ENCODE measurements at regions not wholly inside any gene's neighbourhood (a gene's known extent, or its start where the extent isn't known, plus 50 kb on each side); places are given as distances from the start of the nearest gene placed in this dataset.

GRCh38 chr1:56304975-56305374 is 274.4 kb downstream of the PLPP3 start:
- no peak for DNase-seq

DNA sequence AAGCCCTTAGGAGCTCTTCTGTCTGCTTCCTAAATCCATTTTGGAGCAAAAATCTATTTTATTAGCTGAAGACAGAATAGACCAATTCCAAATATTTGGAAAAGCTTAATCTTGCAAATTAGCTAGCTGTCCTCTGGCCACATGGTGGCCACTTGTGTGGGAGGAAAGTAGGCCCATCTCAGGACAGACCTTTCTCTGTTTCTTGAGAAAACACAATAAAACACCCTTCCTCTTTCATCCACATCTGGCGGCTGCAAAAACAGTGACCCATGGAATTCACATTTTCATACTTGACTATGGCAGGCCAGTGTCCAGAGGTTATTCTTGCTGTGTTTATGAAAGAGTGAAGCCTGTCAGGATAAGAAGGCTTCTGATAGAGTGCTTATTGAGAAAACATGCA is 275.6 kb downstream of the PLPP3 start:
- DNase-seq = no peak

DNA sequence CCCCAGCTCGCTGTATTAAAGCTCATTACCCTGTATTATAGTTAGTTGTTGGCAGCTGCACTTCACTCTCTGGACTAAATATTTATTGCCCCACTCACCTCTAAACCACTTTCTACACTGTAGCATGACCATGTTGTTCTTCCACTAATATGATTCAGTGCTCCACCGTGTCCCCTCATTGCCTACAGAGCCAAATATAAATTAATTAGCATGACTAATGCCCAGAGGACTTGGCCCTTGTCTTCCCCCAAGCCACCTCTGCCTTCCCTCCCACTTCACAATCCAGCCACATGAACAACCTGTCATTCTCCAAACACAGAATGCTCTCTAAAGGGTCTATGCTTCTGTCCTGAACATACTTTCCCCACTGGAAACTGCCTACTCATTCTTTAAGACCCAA is 276.5 kb downstream of the PLPP3 start:
- DNase-seq = no peak

- no peak for DNase-seq
Measured at GRCh38 chr1:56301791-56302190, 277.6 kb downstream of the PLPP3 start.

DNA sequence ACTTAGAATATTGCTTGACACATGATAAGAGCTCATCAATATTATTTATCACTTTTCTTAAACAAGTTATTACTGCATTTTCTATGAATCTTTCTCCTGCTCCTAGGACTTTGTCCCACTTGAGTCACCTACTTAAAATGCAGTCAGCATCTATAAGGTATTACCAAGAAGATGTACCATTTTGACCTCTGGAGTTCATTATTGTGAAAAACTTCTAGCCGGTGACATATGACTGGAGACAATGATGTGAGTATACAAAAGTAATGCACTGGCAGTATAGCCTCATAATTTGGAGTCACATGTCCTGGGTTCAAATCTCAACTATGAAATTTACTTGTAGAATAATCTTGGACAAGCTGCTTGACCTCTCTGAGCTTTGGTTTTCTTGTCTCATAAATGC is 278.5 kb downstream of the PLPP3 start:
- DNase-seq = no peak

DNA sequence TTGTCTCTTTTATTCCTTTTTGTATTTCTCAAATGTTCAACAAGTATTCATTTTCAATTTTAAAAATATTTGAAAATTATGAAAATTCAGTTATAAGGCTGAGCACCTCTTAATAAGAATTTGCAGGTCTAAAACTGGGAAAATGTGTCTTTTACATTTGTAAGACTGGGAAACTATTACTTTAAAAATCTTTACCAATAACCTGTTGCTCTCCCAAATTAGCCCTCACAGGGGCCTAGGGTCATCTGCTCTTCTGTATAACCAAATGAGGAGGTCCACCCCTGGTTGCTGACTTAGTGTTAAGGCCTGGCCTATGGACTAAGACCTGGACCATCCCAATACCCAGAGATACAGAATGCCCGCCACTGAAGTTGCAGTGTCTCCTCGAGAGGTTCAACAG is 280.5 kb downstream of the PLPP3 start:
- DNase-seq = no peak

DNA sequence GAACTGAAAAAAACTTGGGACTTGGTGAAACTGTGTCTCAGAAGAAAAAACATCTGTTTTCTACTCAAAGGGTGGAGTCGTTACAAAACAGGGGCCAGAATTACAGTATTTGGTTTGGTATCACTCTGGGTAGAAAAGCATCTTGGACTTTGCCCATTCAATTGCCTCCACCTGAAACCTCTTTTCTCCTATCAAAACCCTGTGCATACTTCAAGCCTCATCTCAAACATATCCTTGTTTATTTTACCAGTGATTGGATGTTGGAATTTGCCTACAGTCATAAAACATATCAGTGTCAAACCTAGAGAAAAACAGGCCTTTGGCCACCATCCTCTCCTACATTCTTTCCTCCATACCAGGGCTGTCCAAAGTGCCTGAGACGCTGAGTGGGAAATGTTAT is 281.5 kb downstream of the PLPP3 start:
- DNase-seq = no peak

GRCh38 chr1:56297208-56297607 is 282.2 kb downstream of the PLPP3 start:
- no peak for DNase-seq

GRCh38 chr1:56295949-56296929 is 283.1 kb downstream of the PLPP3 start:
- no peak for DNase-seq

- DNase-seq = no peak
Measured at GRCh38 chr1:56291374-56291919, 287.9 kb downstream of the PLPP3 start.

GRCh38 chr1:56289260-56289659 is 290.1 kb downstream of the PLPP3 start:
- no peak for DNase-seq

DNA sequence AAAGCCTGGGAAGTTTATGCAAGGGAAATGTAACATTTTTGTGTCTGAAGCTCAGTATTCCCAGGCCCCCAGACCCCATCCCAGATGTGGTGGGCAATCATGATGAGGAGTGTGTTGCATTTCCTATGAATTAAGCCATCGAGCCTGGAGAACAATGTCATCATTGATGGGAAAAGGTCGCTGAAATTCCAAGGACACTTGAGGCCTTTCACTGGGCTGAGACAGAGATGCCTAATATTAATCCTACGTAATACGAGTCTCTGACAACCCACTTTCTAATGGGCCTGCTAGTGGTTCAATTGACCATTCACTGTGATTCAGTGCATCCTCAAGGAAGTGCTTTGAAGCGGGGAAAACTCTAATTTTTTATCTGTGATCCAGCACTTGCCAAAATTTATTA is 291.6 kb downstream of the PLPP3 start:
- DNase-seq = no peak

DNA sequence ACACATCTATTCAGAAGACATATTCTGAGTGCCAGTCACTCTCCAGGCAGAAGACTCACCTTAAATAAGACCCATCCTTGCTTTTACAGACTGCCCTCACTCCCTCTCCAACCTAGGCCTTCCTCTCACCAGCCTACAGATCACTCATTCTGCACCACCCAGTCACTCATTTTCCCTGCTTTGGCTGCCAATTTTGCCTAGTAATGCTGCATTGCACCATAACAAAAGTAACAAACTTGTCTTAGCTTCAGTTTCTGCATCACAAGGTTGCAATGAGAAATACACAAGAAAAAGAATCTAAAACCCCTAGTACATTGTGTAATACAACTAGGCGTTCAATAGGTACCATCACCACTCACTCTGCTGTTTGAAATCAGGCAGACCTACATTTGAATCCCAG is 292.4 kb downstream of the PLPP3 start:
- no peak for DNase-seq

GRCh38 chr1:56286506-56286905 is 292.9 kb downstream of the PLPP3 start:
- no peak for DNase-seq

DNA sequence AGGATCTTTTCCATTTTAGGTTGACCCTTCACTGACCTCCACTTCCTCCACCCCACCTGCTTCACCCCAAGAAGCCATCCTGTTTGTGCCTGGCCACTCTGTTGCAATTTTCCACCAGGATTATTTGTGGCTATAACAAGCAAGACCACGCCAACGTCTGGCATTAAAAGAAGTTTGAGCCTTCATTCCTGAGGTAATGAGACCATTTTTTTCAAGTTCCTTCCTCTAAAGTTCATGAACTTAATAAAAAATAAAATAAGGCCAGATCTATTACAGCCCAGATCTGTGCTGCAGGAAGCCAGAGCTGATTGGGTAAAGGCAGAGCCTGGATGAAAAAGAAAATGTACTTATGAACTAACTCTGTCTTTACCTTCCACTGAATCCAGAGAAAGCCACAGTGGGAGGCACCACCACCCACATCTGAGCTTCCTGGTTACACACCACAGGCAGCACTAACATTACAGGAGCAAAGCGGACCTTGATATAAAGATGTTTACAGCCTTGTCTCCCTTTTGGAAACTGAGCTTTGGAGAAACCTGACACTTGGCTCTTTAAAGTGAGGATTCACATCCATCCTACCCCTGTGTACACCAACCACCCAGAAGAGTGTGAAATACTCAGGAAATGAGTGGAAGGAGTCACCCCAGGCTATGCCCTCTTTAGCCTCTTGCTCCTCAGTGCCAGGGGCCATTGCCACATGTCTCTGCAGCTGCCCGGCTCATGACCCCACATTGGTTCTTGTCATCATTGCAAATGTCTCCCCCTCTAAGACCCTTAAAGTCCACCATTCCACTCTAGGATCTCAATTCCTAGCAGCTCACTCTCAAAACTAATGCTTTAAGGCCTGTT is 293.6 kb downstream of the PLPP3 start:
- DNase-seq = no peak

- no peak for DNase-seq
Measured at GRCh38 chr1:56284928-56285327, 294.4 kb downstream of the PLPP3 start.

- no peak for DNase-seq
Measured at GRCh38 chr1:56278061-56278460, 301.3 kb downstream of the PLPP3 start.

DNA sequence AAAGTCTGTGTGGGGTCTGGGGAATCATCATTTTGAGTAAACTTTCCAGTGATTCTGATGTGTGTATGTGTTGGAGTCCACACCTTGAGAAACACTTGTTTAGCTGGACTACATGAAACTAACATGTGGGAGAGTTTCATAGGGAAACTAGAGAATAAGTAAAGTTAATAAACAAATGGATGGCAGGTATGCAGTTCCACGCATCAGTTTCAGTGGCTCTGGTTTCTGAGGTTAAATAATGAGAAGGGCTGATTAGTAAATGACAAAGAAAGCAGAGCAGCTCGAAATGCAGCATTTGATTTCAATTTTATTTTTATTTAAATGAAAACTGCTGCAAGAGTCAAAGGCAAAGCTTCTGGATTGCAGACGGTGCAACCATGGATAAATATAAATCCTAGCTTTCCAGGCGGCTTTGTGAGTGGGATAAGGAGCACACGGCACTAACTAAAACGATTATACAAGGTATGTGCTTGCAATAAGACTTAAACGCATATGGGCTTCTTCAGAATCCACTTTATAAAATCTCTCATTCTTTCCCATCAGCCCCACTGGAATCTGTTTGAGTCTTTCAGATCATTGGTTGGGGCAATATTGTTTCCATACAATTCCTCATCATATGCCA is 310.7 kb downstream of the PLPP3 start:
- no peak for DNase-seq

DNA sequence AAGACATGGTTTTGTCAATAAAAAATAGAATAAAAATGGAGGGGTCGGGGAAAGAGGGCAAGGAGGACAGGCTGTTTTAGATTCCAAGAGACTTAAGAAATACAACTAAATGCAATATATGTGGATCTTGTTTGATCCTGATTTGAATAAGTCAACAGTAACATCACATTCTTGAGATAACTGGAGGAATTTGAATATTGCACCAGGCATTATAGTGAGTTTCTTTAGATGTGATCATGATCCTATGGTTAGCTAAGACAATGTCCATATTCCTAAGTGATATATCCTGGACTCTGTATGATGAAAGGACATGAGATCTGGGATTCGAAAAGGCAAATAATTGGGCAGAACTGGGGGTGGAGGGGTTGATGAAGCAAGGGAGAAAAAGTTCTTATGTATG is 311.8 kb downstream of the PLPP3 start:
- DNase-seq = no peak

DNA sequence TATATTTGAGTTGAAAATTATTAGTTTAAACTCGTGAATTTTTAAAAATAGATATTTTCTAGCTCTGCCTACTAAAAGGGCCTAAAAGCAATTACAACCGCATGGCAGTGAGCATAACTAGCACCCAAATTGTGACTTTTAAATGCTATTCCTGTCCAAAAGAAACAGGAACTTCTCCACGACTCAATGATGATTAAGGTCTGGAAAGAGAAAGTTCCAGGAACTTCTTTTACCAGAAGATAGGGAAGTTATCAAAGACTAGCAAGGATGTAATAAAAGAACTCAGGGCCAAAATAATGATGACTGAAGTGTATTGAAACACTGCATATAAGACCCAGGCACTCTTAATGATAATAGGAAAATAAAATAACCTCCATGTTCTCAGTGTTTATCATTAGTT is 313.0 kb downstream of the PLPP3 start:
- no peak for DNase-seq

DNA sequence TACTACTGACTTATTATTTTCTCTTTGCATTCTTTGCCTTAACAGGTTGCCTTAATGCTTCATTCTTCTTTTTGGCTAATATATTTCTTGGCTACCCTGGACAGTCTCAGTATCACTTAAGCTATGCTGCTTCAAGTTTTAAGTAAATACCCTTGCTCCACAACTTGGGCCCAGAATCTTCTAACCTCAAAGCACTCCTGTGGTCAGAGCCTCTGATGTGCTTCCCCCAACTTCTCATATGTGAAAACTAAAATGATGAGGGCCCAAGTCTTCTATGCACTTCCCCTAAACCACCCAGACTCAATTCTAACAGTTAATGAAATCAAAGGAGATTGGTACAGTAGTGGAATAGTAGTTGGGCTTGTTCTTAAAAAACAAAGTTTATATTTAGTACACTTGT is 314.1 kb downstream of the PLPP3 start:
- DNase-seq = no peak

DNA sequence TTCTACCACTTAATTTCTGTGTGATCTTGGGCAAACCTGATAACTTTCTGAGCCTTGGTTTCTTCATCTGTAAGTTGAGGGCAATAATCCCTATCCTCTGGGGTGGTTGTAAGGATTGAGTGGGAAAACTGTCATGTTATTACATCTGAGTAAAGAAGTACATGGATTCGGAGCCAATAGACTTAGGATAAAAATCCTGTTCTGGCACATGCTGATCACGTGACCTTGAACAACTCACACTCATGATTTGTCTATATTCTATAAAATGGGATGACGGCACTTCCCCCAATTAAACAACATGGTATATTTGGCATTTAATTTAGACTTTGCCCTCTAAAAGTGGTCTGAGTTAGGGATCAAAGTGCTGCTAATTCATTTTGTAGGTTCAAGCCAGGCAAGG is 315.5 kb downstream of the PLPP3 start:
- DNase-seq = no peak

DNA sequence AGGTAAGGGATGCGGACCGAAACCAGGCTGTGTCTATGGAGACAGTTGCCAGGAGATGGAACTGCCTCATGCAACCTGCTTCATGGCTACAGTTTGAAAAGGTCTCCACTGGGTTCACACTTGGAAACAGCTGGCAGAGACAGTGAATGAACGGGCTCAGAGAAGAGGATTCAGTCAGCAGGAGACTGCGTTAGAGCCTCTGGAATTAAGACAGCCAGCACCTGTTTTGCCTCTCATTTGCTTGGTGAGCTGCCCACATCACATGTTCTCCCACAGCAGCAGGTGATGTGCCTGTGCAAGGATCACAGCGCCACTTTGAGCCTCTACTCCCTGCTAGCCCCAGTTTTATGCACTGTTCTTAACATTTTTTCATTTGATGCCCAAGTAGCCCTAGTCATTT is 321.0 kb downstream of the PLPP3 start:
- DNase-seq = no peak

Measured in stimulated activated CD4-positive, alpha-beta T cell treated with anti-CD3 and anti-CD28 coated beads, Interleukin-2, amount 100 ng/mL, for 24 hours (primary cell).